HPDE6-E6E7 (cell line): ENCODE measurements at regions not wholly inside any gene's neighbourhood (a gene's known extent, or its start where the extent isn't known, plus 50 kb on each side); places are given as distances from the start of the nearest gene placed in this dataset.

ENCODE experiments used
- DNase-seq: peaks from one replicate; pipeline ENCODE4 v3.0.0; 2011; ENCODE audit warnings: missing footprints; ENCODE audit errors: extremely low spot score

- no peak for DNase-seq
Measured at GRCh38 chr2:24439971-24440340, 51.1 kb upstream of the NCOA1 start.

GRCh38 chr2:24439280-24439970 is 51.6 kb upstream of the NCOA1 start:
- no peak for DNase-seq

- DNase-seq = no peak
Measured at GRCh38 chr2:24438106-24438505, 52.9 kb upstream of the NCOA1 start.

- no peak for DNase-seq
Measured at GRCh38 chr2:24435391-24436316, 55.4 kb upstream of the NCOA1 start.

- DNase-seq = no peak
Measured at GRCh38 chr2:24434541-24434940, 56.5 kb upstream of the NCOA1 start.

- DNase-seq = no peak
Measured at GRCh38 chr2:24432735-24433134, 58.3 kb upstream of the NCOA1 start.

GRCh38 chr2:24432121-24432520 is 58.9 kb upstream of the NCOA1 start:
- no peak for DNase-seq

GRCh38 chr2:24429197-24430074 is 61.6 kb upstream of the NCOA1 start:
- DNase-seq = no peak

- no peak for DNase-seq
Measured at GRCh38 chr2:24424387-24424786, 64.1 kb upstream of the ITSN2 start.

GRCh38 chr2:24423095-24423494 is 62.8 kb upstream of the ITSN2 start:
- no peak for DNase-seq

GRCh38 chr2:24421668-24422067 is 61.3 kb upstream of the ITSN2 start:
- no peak for DNase-seq

GRCh38 chr2:24420373-24420772 is 60.0 kb upstream of the ITSN2 start:
- DNase-seq = no peak

- DNase-seq = no peak
Measured at GRCh38 chr2:24418166-24418841, 58.0 kb upstream of the ITSN2 start.

- no peak for DNase-seq
Measured at GRCh38 chr2:24412812-24413211, 52.5 kb upstream of the ITSN2 start.

GRCh38 chr2:24411488-24412151 is 51.3 kb upstream of the ITSN2 start:
- no peak for DNase-seq

- no peak for DNase-seq
Measured at GRCh38 chr2:24410976-24411375, 50.6 kb upstream of the ITSN2 start.

GRCh38 chr2:24409700-24410556 is 49.6 kb upstream of the ITSN2 start:
- peak; percentile 59 for DNase-seq
